GM12865 (cell line): ENCODE measurements at regions not wholly inside any gene's neighbourhood (a gene's known extent, or its start where the extent isn't known, plus 50 kb on each side); places are given as distances from the start of the nearest gene placed in this dataset.

Source experiments
- DNase-seq: peaks from one replicate; pipeline ENCODE4 v3.0.0; 2010; ENCODE audit warnings: low read depth
- H3K4me3 ChIP-seq: 2 replicates; pipeline ENCODE4 v1.5.1; 2011; ENCODE audit warnings: mild to moderate bottlenecking, low read depth, low read length, control low read depth
- CTCF ChIP-seq: IDR thresholded peaks from 2 replicates; pipeline ENCODE4 v1.5.1; 2011; ENCODE audit warnings: low read length, control low read depth, low read depth, inconsistent platforms; ENCODE audit not compliant: insufficient read depth; ENCODE audit errors: missing control alignments

GRCh38 chr1:228922722-228923376 lies 187.6 kb downstream of the RHOU start:
- DNase-seq: no peak
- H3K4me3 ChIP-seq: no peak overlapping the region
- no peak for TF ChIP-seq CTCF

GRCh38 chr1:228923973-228924686 lies 188.9 kb downstream of the RHOU start:
- H3K4me3 ChIP-seq: no peak overlapping the region
- TF ChIP-seq CTCF: no peak
- no peak for DNase-seq

- TF ChIP-seq CTCF: no peak
- H3K4me3 ChIP-seq: no peak overlapping the region
- no peak for DNase-seq
Measured at GRCh38 chr1:228925691-228926090, 190.4 kb downstream of the RHOU start.

- DNase-seq: no peak
- no peak for TF ChIP-seq CTCF
- H3K4me3 ChIP-seq: no peak overlapping the region
Measured at GRCh38 chr1:228927421-228927820, 192.1 kb downstream of the RHOU start.

GRCh38 chr1:228927946-228928898 lies 192.9 kb downstream of the RHOU start:
- peak; percentile 58 for DNase-seq
- TF ChIP-seq CTCF: no peak
- no peak overlapping the region for H3K4me3 ChIP-seq

GRCh38 chr1:228929476-228930027 lies 194.3 kb downstream of the RHOU start:
- no peak for TF ChIP-seq CTCF
- DNase-seq: no peak

More at GRCh38 chr1:228929476-228930027, 194.3 kb downstream of the RHOU start:
- no peak overlapping the region for H3K4me3 ChIP-seq
